ENCODE measurements at regions not wholly inside any gene's neighbourhood (a gene's known extent, or its start where the extent isn't known, plus 50 kb on each side); places are given as distances from the start of the nearest gene placed in this dataset.

GRCh38 chr7:18378989-18379605 lies 116.5 kb upstream of the HDAC9 start:
- WGBS, 4 donors, result 73 to 83% (median 79%) methylated on average over 2 of the region's 2 CpGs
- Histone ChIP-seq H3K27me3 (no peaks in the 10 kb centered on the region), H3K9me3 (replicated peaks in 1 of 3) (no peaks in the 10 kb centered on the region), H3K4me3 (no peak overlapping the region), H3K27ac (no peak overlapping the region), H3K36me3 (replicated peaks in 1 of 2) (no peaks in the 10 kb centered on the region), H3K4me1 (replicated peaks in 1 of 2) (no peaks in the 10 kb centered on the region)
- intact Hi-C loops (cut with DNase I), result no loop called here
- no peak for DNase-seq
- TF ChIP-seq POLR2A (IDR thresholded peaks at IDR 0.05), result no peak
- TF ChIP-seq CTCF (IDR thresholded peaks at IDR 0.05), result no peak

GRCh38 chr7:18384491-18385143 lies 110.9 kb upstream of the HDAC9 start:
- intact Hi-C loops (cut with DNase I), result no loop called here
- Histone ChIP-seq H3K9me3 (replicated peaks in 1 of 3) (no peaks in the 10 kb centered on the region), H3K4me3 (no peak overlapping the region), H3K36me3 (replicated peaks in 1 of 2) (no peaks in the 10 kb centered on the region), H3K27ac (no peak overlapping the region), H3K4me1 (replicated peaks in 1 of 2) (peaks cover 0 to 19% of the 10 kb centered on the region in 2 donors), H3K27me3 (no peaks in the 10 kb centered on the region)
- TF ChIP-seq POLR2A (IDR thresholded peaks at IDR 0.05) (no peak), CTCF (IDR thresholded peaks at IDR 0.05) (no peak)
- no peak for DNase-seq
- 83 to 93% (median 85%) methylated on average over 1 of the region's 1 CpG for WGBS, 4 donors

GRCh38 chr7:18386607-18387006 lies 108.9 kb upstream of the HDAC9 start:
- no peak overlapping the region for H3K4me3 ChIP-seq
- WGBS, 4 donors, result 82 to 85% (median 82%) methylated on average over 4 of the region's 4 CpGs
- intact Hi-C loops (cut with DNase I), result no loop called here
- no peak overlapping the region for H3K27ac ChIP-seq
- H3K27me3 ChIP-seq, result no peaks in the 10 kb centered on the region
- no peaks in the 10 kb centered on the region for H3K36me3 ChIP-seq (replicated peaks in 1 of 2)
- DNase-seq, result no peak
- peaks cover 0 to 20% of the 10 kb centered on the region in 2 donors for H3K4me1 ChIP-seq (replicated peaks in 1 of 2)
- no peaks in the 10 kb centered on the region for H3K9me3 ChIP-seq (replicated peaks in 1 of 3)
- TF ChIP-seq CTCF (IDR thresholded peaks at IDR 0.05) (no peak), POLR2A (IDR thresholded peaks at IDR 0.05) (no peak)

- no peak overlapping the region for H3K27ac ChIP-seq
- DNase-seq, result no peak
- H3K4me1 ChIP-seq (replicated peaks in 1 of 2), result peaks cover 0 to 20% of the 10 kb centered on the region in 2 donors
- no peaks in the 10 kb centered on the region for H3K27me3 ChIP-seq
- no peak overlapping the region for H3K4me3 ChIP-seq
- TF ChIP-seq CTCF (IDR thresholded peaks at IDR 0.05) (no peak), POLR2A (IDR thresholded peaks at IDR 0.05) (no peak)
- no peaks in the 10 kb centered on the region for H3K36me3 ChIP-seq (replicated peaks in 1 of 2)
- 55 to 73% (median 68%) methylated on average over 2 of the region's 2 CpGs for WGBS, 4 donors
- H3K9me3 ChIP-seq (replicated peaks in 1 of 3), result no peaks in the 10 kb centered on the region
- intact Hi-C loops (cut with DNase I), result no loop called here
Measured at GRCh38 chr7:18387191-18387735, 108.3 kb upstream of the HDAC9 start.
